GM23248 (cell line): ENCODE measurements at regions not wholly inside any gene's neighbourhood (a gene's known extent, or its start where the extent isn't known, plus 50 kb on each side); places are given as distances from the start of the nearest gene placed in this dataset.

ENCODE experiments used
- EZH2 ChIP-seq: fragments of 200-600 bp; sonication (generic); IDR thresholded peaks from 2 replicates; pipeline ENCODE4 v1.6.1; 2018; ENCODE audit warnings: antibody characterized with exemption, mild to moderate bottlenecking; ENCODE audit not compliant: insufficient read depth, poor library complexity, severe bottlenecking
- EZH2phosphoT487 ChIP-seq: fragments of 200-600 bp; sonication (generic); IDR thresholded peaks from 2 replicates; pipeline ENCODE4 v1.6.1; 2018; ENCODE audit warnings: antibody characterized with exemption, moderate library complexity, mild to moderate bottlenecking, low read depth; ENCODE audit not compliant: insufficient read depth

DNA sequence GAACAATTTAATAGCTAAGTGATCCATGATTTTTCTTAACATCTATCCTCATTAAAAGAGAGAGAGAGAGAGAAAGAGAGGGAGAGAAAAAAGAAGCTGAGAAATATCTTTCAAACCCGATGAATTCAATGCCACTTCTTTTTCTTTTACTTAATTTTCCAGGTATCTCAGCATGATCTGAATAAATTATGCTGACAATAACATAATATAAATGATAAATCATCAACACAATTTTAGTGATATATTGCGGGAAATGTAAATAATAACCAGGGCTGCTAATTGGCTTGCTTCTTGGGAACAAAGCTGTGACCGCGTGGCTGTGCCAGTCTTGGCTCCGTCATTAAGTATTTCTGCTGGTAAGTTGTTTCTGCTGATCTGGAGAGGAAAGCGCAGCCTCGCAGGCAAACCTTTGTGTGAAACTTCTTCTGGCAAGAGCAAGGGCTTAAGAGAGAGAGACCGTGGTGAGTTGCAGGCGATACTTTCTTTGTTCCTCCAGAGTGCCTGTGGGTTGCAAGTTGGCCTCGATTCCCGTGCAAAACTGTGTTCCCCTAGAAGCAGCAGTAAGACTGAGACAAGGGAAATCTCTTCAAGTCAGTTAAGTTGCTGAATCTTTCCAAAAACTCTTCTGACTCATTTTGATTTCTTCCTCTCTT is 489.1 kb upstream of the TSHZ3 start:
- TF ChIP-seq EZH2 = no peak
- no peak for TF ChIP-seq EZH2phosphoT487
